OCI-LY1 (cell line): ENCODE measurements at regions not wholly inside any gene's neighbourhood (a gene's known extent, or its start where the extent isn't known, plus 50 kb on each side); places are given as distances from the start of the nearest gene placed in this dataset.

Source experiments
- H2AFZ ChIP-seq: fragments of 200-600 bp; sonication (generic), shearing (Covaris generic); 2 replicates; pipeline ENCODE4 v1.6.0; 2014; ENCODE audit warnings: antibody characterized with exemption, mild to moderate bottlenecking, low read length
- H3F3A ChIP-seq: fragments of 200-600 bp; sonication (generic), shearing (Covaris generic); 2 replicates; pipeline ENCODE4 v1.6.0; 2014; ENCODE audit warnings: mild to moderate bottlenecking, antibody characterized with exemption, low read length, moderate library complexity; ENCODE audit not compliant: insufficient read depth
- H3K27ac ChIP-seq: fragments of 200-600 bp; sonication (generic); 2 replicates; pipeline ENCODE4 v1.5.1; 2014; ENCODE audit warnings: low read length, mixed run types, mild to moderate bottlenecking, low read depth; ENCODE audit not compliant: poor library complexity, severe bottlenecking
- H3K27me3 ChIP-seq: fragments of 200-600 bp; sonication (generic); 2 replicates; pipeline ENCODE4 v1.6.0; 2014; ENCODE audit warnings: antibody characterized with exemption, mild to moderate bottlenecking, low read length, moderate library complexity; ENCODE audit not compliant: insufficient read depth
- H3K36me3 ChIP-seq: fragments of 200-600 bp; sonication (generic); 2 replicates; pipeline ENCODE4 v1.6.1; 2014; ENCODE audit warnings: mild to moderate bottlenecking, antibody characterized with exemption, low read length, moderate library complexity, mixed read lengths; ENCODE audit not compliant: insufficient read depth
- H3K4me1 ChIP-seq: fragments of 200-600 bp; sonication (generic); 2 replicates; pipeline ENCODE4 v1.5.1; 2014; ENCODE audit warnings: mild to moderate bottlenecking, low read length, moderate library complexity; ENCODE audit not compliant: insufficient read depth, severe bottlenecking
- H3K4me2 ChIP-seq: fragments of 200-600 bp; sonication (generic), shearing (Covaris generic); 2 replicates; pipeline ENCODE4 v1.6.1; 2014; ENCODE audit warnings: low read length
- H3K4me3 ChIP-seq: fragments of 200-600 bp; sonication (generic); 2 replicates; pipeline ENCODE4 v1.5.1; 2014; ENCODE audit warnings: low read length, low read depth, mild to moderate bottlenecking, mixed read lengths; ENCODE audit not compliant: poor library complexity, severe bottlenecking
- H3K79me2 ChIP-seq: fragments of 200-600 bp; shearing (Covaris generic); 2 replicates; pipeline ENCODE4 v1.6.1; 2016; ENCODE audit warnings: mixed run types, low read length, mixed read lengths; ENCODE audit not compliant: insufficient read depth
- H3K9ac ChIP-seq: fragments of 200-600 bp; sonication (generic), shearing (Covaris generic); 2 replicates; pipeline ENCODE4 v1.6.1; 2014; ENCODE audit warnings: mild to moderate bottlenecking, low read length, mixed read lengths
- H3K9me2 ChIP-seq: fragments of 200-600 bp; sonication (generic), shearing (Covaris generic); 2 replicates; pipeline ENCODE4 v1.6.1; 2014; ENCODE audit warnings: low read depth, mild to moderate bottlenecking, low read length, mixed read lengths
- H3K9me3 ChIP-seq: fragments of 200-600 bp; shearing (Covaris generic); 2 replicates; pipeline ENCODE4 v1.6.1; 2014; ENCODE audit warnings: low read length, mixed read lengths
- H4K20me1 ChIP-seq: fragments of 200-600 bp; sonication (generic), shearing (Covaris generic); 2 replicates; pipeline ENCODE4 v1.6.0; 2016; ENCODE audit warnings: mild to moderate bottlenecking, low read length; ENCODE audit not compliant: insufficient read depth
- EZH2 ChIP-seq: fragments of 200-600 bp; sonication (generic), shearing (Covaris generic); IDR thresholded peaks from 2 replicates; pipeline ENCODE4 v1.8.0; 2017; ENCODE audit warnings: borderline replicate concordance, mixed run types, mild to moderate bottlenecking, antibody characterized with exemption, low read length, moderate library complexity, mixed read lengths
- TF ChIP-seq, protein P1 (sequence below): fragments of 200-600 bp; sonication (generic), shearing (Covaris generic); IDR thresholded peaks from 2 replicates; pipeline ENCODE4 v1.5.1; 2017; ENCODE audit warnings: mild to moderate bottlenecking, antibody characterized with exemption, low read length, moderate library complexity, mixed read lengths

DNA sequence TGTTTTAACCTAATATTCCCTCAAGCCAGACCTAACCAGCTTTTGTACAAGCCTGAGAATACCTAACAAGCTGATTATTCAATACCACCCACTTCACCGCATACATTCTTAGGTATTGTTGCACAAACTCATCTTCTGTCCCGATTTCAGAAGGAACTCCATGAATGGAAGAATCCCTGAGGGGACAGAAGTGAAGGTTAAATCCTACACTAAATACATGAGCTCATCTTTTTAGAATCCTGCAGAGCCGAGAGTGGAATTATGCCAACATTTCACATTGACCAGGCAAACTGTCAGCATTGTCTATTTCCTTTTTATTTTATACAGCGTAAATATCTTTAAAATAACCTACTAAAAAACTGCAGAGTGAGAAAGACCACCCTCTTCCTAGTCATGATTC is 140.7 kb upstream of the PRICKLE1 start:
- H3K27ac ChIP-seq: no peak overlapping the region
- H3K79me2 ChIP-seq: no peaks in the 10 kb centered on the region
- H3K9me2 ChIP-seq: no peaks in the 10 kb centered on the region
- H3K4me2 ChIP-seq: no peak overlapping the region
- H3K36me3 ChIP-seq: no peaks in the 10 kb centered on the region
- H3K9me3 ChIP-seq: no peaks in the 10 kb centered on the region
- H3K9ac ChIP-seq: no peak overlapping the region
- H3F3A ChIP-seq: no peaks in the 10 kb centered on the region
- no peaks in the 10 kb centered on the region for H3K4me1 ChIP-seq
- H3K4me3 ChIP-seq: no peak overlapping the region
- TF ChIP-seq, protein P1, sequence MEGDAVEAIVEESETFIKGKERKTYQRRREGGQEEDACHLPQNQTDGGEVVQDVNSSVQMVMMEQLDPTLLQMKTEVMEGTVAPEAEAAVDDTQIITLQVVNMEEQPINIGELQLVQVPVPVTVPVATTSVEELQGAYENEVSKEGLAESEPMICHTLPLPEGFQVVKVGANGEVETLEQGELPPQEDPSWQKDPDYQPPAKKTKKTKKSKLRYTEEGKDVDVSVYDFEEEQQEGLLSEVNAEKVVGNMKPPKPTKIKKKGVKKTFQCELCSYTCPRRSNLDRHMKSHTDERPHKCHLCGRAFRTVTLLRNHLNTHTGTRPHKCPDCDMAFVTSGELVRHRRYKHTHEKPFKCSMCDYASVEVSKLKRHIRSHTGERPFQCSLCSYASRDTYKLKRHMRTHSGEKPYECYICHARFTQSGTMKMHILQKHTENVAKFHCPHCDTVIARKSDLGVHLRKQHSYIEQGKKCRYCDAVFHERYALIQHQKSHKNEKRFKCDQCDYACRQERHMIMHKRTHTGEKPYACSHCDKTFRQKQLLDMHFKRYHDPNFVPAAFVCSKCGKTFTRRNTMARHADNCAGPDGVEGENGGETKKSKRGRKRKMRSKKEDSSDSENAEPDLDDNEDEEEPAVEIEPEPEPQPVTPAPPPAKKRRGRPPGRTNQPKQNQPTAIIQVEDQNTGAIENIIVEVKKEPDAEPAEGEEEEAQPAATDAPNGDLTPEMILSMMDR: no peak
- no peak for TF ChIP-seq EZH2
- no peaks in the 10 kb centered on the region for H3K27me3 ChIP-seq
- no peaks in the 10 kb centered on the region for H4K20me1 ChIP-seq
- H2AFZ ChIP-seq: no peak overlapping the region

DNA sequence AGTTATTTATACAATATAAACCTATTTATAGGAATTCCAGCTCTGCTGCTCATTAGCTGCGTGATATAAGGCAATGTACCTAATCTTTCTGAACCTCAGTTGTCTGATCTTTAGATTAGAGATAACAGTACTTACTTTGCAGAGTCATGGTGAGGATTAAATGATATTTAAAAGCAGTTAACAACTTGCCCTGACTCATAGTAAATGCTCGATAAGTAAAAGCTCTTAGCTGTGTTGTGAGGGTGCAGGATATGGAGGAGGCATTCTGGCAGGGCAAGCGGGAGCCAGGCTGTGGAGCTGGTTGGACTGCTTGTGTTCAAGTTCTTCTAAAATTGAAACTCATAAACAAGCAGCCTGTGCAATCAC is 140.0 kb upstream of the PRICKLE1 start:
- Histone ChIP-seq H2AFZ (no peak overlapping the region), H3K4me1 (no peaks in the 10 kb centered on the region), H3K79me2 (no peaks in the 10 kb centered on the region), H3K36me3 (no peaks in the 10 kb centered on the region), H3K9ac (no peak overlapping the region), H3K4me2 (no peak overlapping the region), H3K27ac (no peak overlapping the region), H3K9me3 (no peaks in the 10 kb centered on the region), H3K27me3 (no peaks in the 10 kb centered on the region), H3K9me2 (no peaks in the 10 kb centered on the region), H4K20me1 (no peaks in the 10 kb centered on the region), H3K4me3 (no peak overlapping the region), H3F3A (no peaks in the 10 kb centered on the region)
- TF ChIP-seq EZH2: no peak
- TF ChIP-seq, protein P1: no peak

DNA sequence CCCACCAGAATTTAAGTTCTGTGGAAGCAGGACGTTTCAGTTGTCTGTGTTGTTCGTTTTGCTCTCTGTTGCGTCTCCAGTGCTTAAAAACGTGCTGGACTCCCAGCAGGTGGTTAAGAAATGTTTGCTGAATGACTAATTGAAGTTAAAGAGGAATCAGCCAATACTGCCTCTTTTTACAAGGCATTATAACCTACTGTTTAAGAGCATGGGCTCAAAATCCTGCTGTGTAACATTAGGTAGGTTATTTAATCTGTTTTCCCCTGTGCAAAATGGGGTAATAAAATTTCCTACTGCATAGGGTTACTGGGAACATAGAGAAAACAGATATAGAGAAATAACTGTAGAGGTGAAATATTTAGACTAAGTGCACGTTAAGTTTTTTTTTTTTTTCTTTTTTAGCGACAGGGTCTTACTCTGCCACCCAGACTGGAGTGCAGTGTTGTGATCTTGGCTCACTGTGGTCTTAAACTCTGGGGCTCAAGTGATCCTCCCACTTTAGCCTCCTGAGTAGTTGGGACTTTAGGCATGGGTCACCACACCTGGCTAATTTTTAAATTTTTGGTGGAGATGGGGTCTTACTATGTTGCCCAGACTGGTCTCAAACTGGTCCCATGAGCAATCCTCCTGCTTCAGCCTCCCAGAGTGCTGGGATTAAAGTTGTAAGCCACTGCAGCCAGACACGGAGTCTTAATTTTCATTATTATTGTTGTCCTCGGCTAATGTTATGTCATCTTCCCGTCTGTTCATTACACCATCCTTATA is 139.4 kb upstream of the PRICKLE1 start:
- no peaks in the 10 kb centered on the region for H3K4me1 ChIP-seq
- no peaks in the 10 kb centered on the region for H3K27me3 ChIP-seq
- H3K36me3 ChIP-seq: no peaks in the 10 kb centered on the region
- H3K27ac ChIP-seq: no peak overlapping the region
- TF ChIP-seq, protein P1: no peak
- no peak for TF ChIP-seq EZH2
- no peak overlapping the region for H3K4me2 ChIP-seq
- H4K20me1 ChIP-seq: no peaks in the 10 kb centered on the region
- H3K79me2 ChIP-seq: no peaks in the 10 kb centered on the region
- no peak overlapping the region for H2AFZ ChIP-seq
- H3K4me3 ChIP-seq: no peak overlapping the region
- H3F3A ChIP-seq: no peaks in the 10 kb centered on the region
- H3K9me2 ChIP-seq: no peaks in the 10 kb centered on the region
- H3K9me3 ChIP-seq: no peaks in the 10 kb centered on the region
- no peak overlapping the region for H3K9ac ChIP-seq
